Liver (tissue), 7 donors: ENCODE measurements at regions not wholly inside any gene's neighbourhood (a gene's known extent, or its start where the extent isn't known, plus 50 kb on each side); places are given as distances from the start of the nearest gene placed in this dataset.

ENCODE experiments used
- DNase-seq: peaks from one replicate; pipeline ENCODE4 v3.0.0-alpha.2; 2017; ENCODE audit warnings: low spot score
- H3K27ac ChIP-seq, 2 donors: one replicate each; pipeline ENCODE4 v1.7.0; 2013; ENCODE audit warnings: inconsistent platforms in 2 of 2, low read length in 2 of 2, control low read depth in 1 of 2, low read depth in 1 of 2, mild to moderate bottlenecking in 1 of 2
- H3K27me3 ChIP-seq, 4 donors: one replicate each; pipeline versions ENCODE4 v1.6.1 to v1.7.0; 2013; ENCODE audit warnings: low read length in 3 of 4, inconsistent platforms in 1 of 4, mild to moderate bottlenecking in 1 of 4, moderate library complexity in 1 of 4; ENCODE audit not compliant: control insufficient read depth in 4 of 4, insufficient read depth in 4 of 4
- H3K36me3 ChIP-seq, 4 donors: one replicate each; pipeline versions ENCODE4 v1.6.1 to v1.7.0; 2013; ENCODE audit warnings: low read length in 3 of 4, mild to moderate bottlenecking in 3 of 4, low read depth in 1 of 4, moderate library complexity in 1 of 4; ENCODE audit not compliant: control insufficient read depth in 4 of 4, insufficient read depth in 3 of 4
- H3K4me1 ChIP-seq, 4 donors: one replicate each; pipeline versions ENCODE4 v1.6.1 to v1.7.0; 2013; ENCODE audit warnings: low read length in 3 of 4, mild to moderate bottlenecking in 3 of 4, moderate library complexity in 1 of 4; ENCODE audit not compliant: control insufficient read depth in 4 of 4, insufficient read depth in 4 of 4
- H3K4me3 ChIP-seq, 3 donors: one replicate each; pipeline versions ENCODE4 v1.6.1 to v1.7.0; 2013; ENCODE audit warnings: low read length in 3 of 3, control low read depth in 1 of 3, low read depth in 1 of 3, mild to moderate bottlenecking in 1 of 3
- H3K9ac ChIP-seq, 2 donors: one replicate each; pipeline ENCODE4 v1.7.0; 2013; ENCODE audit warnings: low read length in 2 of 2, mild to moderate bottlenecking in 2 of 2, moderate library complexity in 2 of 2, control low read depth in 1 of 2, low read depth in 1 of 2
- H3K9me3 ChIP-seq, 4 donors: one replicate each; pipeline versions ENCODE4 v1.6.1 to v1.7.0; 2013; ENCODE audit warnings: low read length in 3 of 4; ENCODE audit not compliant: control insufficient read depth in 4 of 4
- EGR1 ChIP-seq, 2 donors: IDR thresholded peaks; 2 replicates each; pipeline ENCODE4 v1.6.1; 2016 to 2018; ENCODE audit warnings: antibody characterized with exemption in 2 of 2, low read depth in 2 of 2
- FOXA2 ChIP-seq: IDR thresholded peaks from 2 replicates; pipeline ENCODE4 v1.6.1; 2016; ENCODE audit warnings: antibody characterized with exemption
- GABPA ChIP-seq, 2 donors: IDR thresholded peaks in 1 of 2; conservative IDR thresholded peaks in 1 of 2; 2 replicates each; pipeline ENCODE4 v1.6.1; 2016; ENCODE audit warnings: antibody characterized with exemption in 2 of 2, mild to moderate bottlenecking in 1 of 2, moderate library complexity in 1 of 2
- HNF4A ChIP-seq, 2 donors: conservative IDR thresholded peaks; 2 replicates each; pipeline ENCODE4 v1.6.1; 2016; ENCODE audit warnings: antibody characterized with exemption in 2 of 2, mild to moderate bottlenecking in 2 of 2
- HNF4G ChIP-seq: IDR thresholded peaks from 2 replicates; pipeline ENCODE4 v1.6.1; 2016; ENCODE audit warnings: antibody characterized with exemption
- JUND ChIP-seq, 2 donors: IDR thresholded peaks; 2 replicates each; pipeline ENCODE4 v1.6.1; 2016; ENCODE audit warnings: antibody characterized with exemption in 2 of 2
- MAX ChIP-seq: IDR thresholded peaks from 2 replicates; pipeline ENCODE4 v1.6.1; 2016; ENCODE audit warnings: antibody characterized with exemption
- NR2F2 ChIP-seq: IDR thresholded peaks from 2 replicates; pipeline ENCODE4 v1.6.1; 2016; ENCODE audit warnings: antibody characterized with exemption
- RAD21 ChIP-seq, 2 donors: IDR thresholded peaks; 2 replicates each; pipeline ENCODE4 v1.6.1; 2016; ENCODE audit warnings: antibody characterized with exemption in 2 of 2, mild to moderate bottlenecking in 2 of 2
- REST ChIP-seq: IDR thresholded peaks from 2 replicates; pipeline ENCODE4 v1.6.1; 2016; ENCODE audit warnings: antibody characterized with exemption, mild to moderate bottlenecking
- RXRA ChIP-seq, 2 donors: IDR thresholded peaks; 2 replicates each; pipeline ENCODE4 v1.6.1; 2017 to 2018; ENCODE audit warnings: antibody characterized with exemption in 2 of 2, mild to moderate bottlenecking in 1 of 2
- SP1 ChIP-seq: IDR thresholded peaks from 2 replicates; pipeline ENCODE4 v1.6.1; 2018; ENCODE audit warnings: antibody characterized with exemption, mild to moderate bottlenecking
- TAF1 ChIP-seq: conservative IDR thresholded peaks from 2 replicates; pipeline ENCODE4 v1.6.1; 2016; ENCODE audit warnings: antibody characterized with exemption, mild to moderate bottlenecking
- YY1 ChIP-seq: IDR thresholded peaks from 2 replicates; pipeline ENCODE4 v1.6.1; 2016; ENCODE audit warnings: antibody characterized with exemption, mild to moderate bottlenecking
- WGBS: extraction: QIAGEN DNeasy Blood & Tissue Kit; methylation state at CpG from one replicate; pipeline ENCODE4 v1.1.7; 2013; 5-methylcytosine and 5-hydroxymethylcytosine counted together
- TF ChIP-seq, protein P1 (sequence below): IDR thresholded peaks from 2 replicates; pipeline ENCODE4 v1.6.1; 2016; ENCODE audit warnings: antibody characterized with exemption
- TF ChIP-seq, protein P2 (sequence below): IDR thresholded peaks from 2 replicates; pipeline ENCODE4 v1.6.1; 2016; ENCODE audit warnings: antibody characterized with exemption
- donor health status: healthy.
- donor health status: healthy.
- donor health status: healthy.
- donor health status: healthy.

DNA sequence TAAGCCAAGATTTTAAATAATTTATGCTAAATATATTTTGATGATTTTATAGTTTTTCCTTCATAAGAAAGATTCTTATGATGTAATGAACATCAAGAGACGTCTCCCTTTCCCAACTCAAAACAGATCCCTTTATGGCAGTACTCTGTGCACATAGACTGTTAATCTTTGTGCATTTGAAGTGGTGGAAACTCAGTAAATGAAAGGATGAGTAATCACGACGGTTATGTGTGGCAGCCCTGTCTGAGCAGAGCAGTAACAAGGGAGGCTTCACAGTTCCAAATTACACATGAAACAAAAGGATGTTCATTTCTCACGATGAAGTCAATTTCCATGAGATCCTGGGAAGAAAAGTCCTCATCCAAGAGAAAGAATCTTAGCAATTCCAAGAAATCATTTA is 498.1 kb downstream of the KLF5 start:
- no peak overlapping the region for H3K27ac ChIP-seq
- H3K4me3 ChIP-seq = no peak overlapping the region
- no peaks in the 10 kb centered on the region for H3K4me1 ChIP-seq
- no peaks in the 10 kb centered on the region for H3K36me3 ChIP-seq
- no peak overlapping the region for H3K9ac ChIP-seq
- no peak for DNase-seq
- WGBS = 79% methylated on average over 4 of the region's 4 CpGs
- TF ChIP-seq, protein P1, sequence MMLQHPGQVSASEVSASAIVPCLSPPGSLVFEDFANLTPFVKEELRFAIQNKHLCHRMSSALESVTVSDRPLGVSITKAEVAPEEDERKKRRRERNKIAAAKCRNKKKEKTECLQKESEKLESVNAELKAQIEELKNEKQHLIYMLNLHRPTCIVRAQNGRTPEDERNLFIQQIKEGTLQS = no peak
- TF ChIP-seq, protein P2, sequence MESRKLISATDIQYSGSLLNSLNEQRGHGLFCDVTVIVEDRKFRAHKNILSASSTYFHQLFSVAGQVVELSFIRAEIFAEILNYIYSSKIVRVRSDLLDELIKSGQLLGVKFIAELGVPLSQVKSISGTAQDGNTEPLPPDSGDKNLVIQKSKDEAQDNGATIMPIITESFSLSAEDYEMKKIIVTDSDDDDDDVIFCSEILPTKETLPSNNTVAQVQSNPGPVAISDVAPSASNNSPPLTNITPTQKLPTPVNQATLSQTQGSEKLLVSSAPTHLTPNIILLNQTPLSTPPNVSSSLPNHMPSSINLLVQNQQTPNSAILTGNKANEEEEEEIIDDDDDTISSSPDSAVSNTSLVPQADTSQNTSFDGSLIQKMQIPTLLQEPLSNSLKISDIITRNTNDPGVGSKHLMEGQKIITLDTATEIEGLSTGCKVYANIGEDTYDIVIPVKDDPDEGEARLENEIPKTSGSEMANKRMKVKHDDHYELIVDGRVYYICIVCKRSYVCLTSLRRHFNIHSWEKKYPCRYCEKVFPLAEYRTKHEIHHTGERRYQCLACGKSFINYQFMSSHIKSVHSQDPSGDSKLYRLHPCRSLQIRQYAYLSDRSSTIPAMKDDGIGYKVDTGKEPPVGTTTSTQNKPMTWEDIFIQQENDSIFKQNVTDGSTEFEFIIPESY = no peak
- no peak for TF ChIP-seq NR2F2
- no peak for TF ChIP-seq REST
- TF ChIP-seq JUND (IDR thresholded peaks at IDR 0.05) = no peak
- no peak for TF ChIP-seq MAX
- no peak for TF ChIP-seq SP1
- no peak for TF ChIP-seq RXRA (IDR thresholded peaks at IDR 0.05)
- TF ChIP-seq HNF4A (conservative IDR thresholded peaks at IDR 0.05) = no peak
- no peak for TF ChIP-seq FOXA2
- TF ChIP-seq HNF4G = no peak
- no peak for TF ChIP-seq EGR1 (IDR thresholded peaks at IDR 0.05; ENCODE audit: low read depth in 2 of 2)
- no peak for TF ChIP-seq RAD21 (IDR thresholded peaks at IDR 0.05)
- TF ChIP-seq GABPA (IDR thresholded peaks at IDR 0.05 in 1 of 2, conservative IDR thresholded peaks at IDR 0.05 in 1 of 2) = no peak
- no peaks in the 10 kb centered on the region for H3K27me3 ChIP-seq
- no peaks in the 10 kb centered on the region for H3K9me3 ChIP-seq

DNA sequence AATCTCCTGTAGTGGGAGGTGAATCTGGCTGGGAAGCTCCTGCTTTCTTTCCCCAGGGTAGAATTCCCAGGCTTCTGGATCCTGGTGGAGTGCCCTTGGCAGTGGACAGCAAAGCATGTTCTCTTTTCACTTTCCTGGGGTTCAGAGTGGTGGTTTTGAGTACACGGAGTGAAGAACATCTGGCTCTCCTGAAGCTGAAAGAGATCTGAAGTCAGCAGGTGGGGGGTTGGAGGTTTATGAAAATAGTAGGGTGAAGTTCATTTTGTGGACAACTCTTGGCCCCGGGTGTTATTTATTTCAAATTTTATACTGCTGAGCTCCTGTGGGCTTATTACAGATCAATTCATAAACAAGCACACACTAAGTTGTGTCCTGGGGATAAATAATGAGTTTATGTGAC is 497.3 kb downstream of the KLF5 start:
- H3K4me1 ChIP-seq = no peaks in the 10 kb centered on the region
- WGBS = 86% methylated on average over 2 of the region's 2 CpGs
- H3K36me3 ChIP-seq = no peaks in the 10 kb centered on the region
- H3K27me3 ChIP-seq = peaks cover 0 to 3% (median 0%) of the 10 kb centered on the region in 4 donors
- no peaks in the 10 kb centered on the region for H3K9me3 ChIP-seq
- no peak overlapping the region for H3K27ac ChIP-seq
- no peak for TF ChIP-seq RAD21 (IDR thresholded peaks at IDR 0.05)
- no peak for TF ChIP-seq REST
- TF ChIP-seq EGR1 (IDR thresholded peaks at IDR 0.05; ENCODE audit: low read depth in 2 of 2) = no peak
- no peak for TF ChIP-seq HNF4A (conservative IDR thresholded peaks at IDR 0.05)
- TF ChIP-seq JUND (IDR thresholded peaks at IDR 0.05) = no peak
- TF ChIP-seq, protein P2 = no peak
- TF ChIP-seq HNF4G = no peak
- TF ChIP-seq TAF1 = no peak
- TF ChIP-seq YY1 = no peak
- TF ChIP-seq RXRA (IDR thresholded peaks at IDR 0.05) = no peak
- no peak for TF ChIP-seq MAX
- TF ChIP-seq, protein P1 = no peak
- TF ChIP-seq NR2F2 = no peak
- no peak for TF ChIP-seq SP1
- no peak overlapping the region for H3K9ac ChIP-seq
- H3K4me3 ChIP-seq = no peak overlapping the region
- no peak for DNase-seq
